ENCODE measurements at regions not wholly inside any gene's neighbourhood (a gene's known extent, or its start where the extent isn't known, plus 50 kb on each side); places are given as distances from the start of the nearest gene placed in this dataset.

GRCh38 chr2:6412533-6413091 lies 453.1 kb downstream of the CMPK2 start:
- DNase-seq (ENCODE audit: low read depth in 2 of 2), result no peak

GRCh38 chr2:6417050-6417449 lies 448.7 kb downstream of the CMPK2 start:
- DNase-seq (ENCODE audit: low read depth in 2 of 2), result no peak

GRCh38 chr2:6418291-6418690 lies 447.4 kb downstream of the CMPK2 start:
- DNase-seq (ENCODE audit: low read depth in 2 of 2), result no peak

GRCh38 chr2:6421138-6421730 lies 444.5 kb downstream of the CMPK2 start:
- DNase-seq (ENCODE audit: low read depth in 2 of 2), result no peak

- no peak for DNase-seq (ENCODE audit: low read depth in 2 of 2)
Observed at GRCh38 chr2:6421888-6422287, 443.8 kb downstream of the CMPK2 start.

- no peak for DNase-seq (ENCODE audit: low read depth in 2 of 2)
Observed at GRCh38 chr2:6423157-6423556, 442.6 kb downstream of the CMPK2 start.

- DNase-seq (ENCODE audit: low read depth in 2 of 2), result no peak
Observed at GRCh38 chr2:6423944-6424343, 441.8 kb downstream of the CMPK2 start.

- DNase-seq (ENCODE audit: low read depth in 2 of 2), result no peak
Observed at GRCh38 chr2:6425032-6425431, 440.7 kb downstream of the CMPK2 start.

- DNase-seq (ENCODE audit: low read depth in 2 of 2), result no peak
Observed at GRCh38 chr2:6429210-6429986, 436.3 kb downstream of the CMPK2 start.

GRCh38 chr2:6434438-6434837 lies 431.3 kb downstream of the CMPK2 start:
- no peak for DNase-seq (ENCODE audit: low read depth in 2 of 2)

GRCh38 chr2:6441800-6442199 lies 423.9 kb downstream of the CMPK2 start:
- DNase-seq (ENCODE audit: low read depth in 2 of 2), result no peak

GRCh38 chr2:6442252-6442985 lies 423.3 kb downstream of the CMPK2 start:
- DNase-seq (ENCODE audit: low read depth in 2 of 2), result no peak

- DNase-seq (ENCODE audit: low read depth in 2 of 2), result no peak
Observed at GRCh38 chr2:6443061-6443823, 422.5 kb downstream of the CMPK2 start.

GRCh38 chr2:6444514-6444913 lies 421.2 kb downstream of the CMPK2 start:
- DNase-seq (ENCODE audit: low read depth in 2 of 2), result no peak

GRCh38 chr2:6445156-6445555 lies 420.6 kb downstream of the CMPK2 start:
- DNase-seq (ENCODE audit: low read depth in 2 of 2), result no peak

GRCh38 chr2:6446938-6447608 lies 418.6 kb downstream of the CMPK2 start:
- DNase-seq (ENCODE audit: low read depth in 2 of 2), result no peak

GRCh38 chr2:6448893-6449292 lies 416.8 kb downstream of the CMPK2 start:
- no peak for DNase-seq (ENCODE audit: low read depth in 2 of 2)

GRCh38 chr2:6449343-6449742 lies 416.4 kb downstream of the CMPK2 start:
- DNase-seq (ENCODE audit: low read depth in 2 of 2), result no peak

GRCh38 chr2:6452702-6453481 lies 412.8 kb downstream of the CMPK2 start:
- DNase-seq (ENCODE audit: low read depth in 2 of 2), result no peak

- no peak for DNase-seq (ENCODE audit: low read depth in 2 of 2)
Observed at GRCh38 chr2:6454286-6454990, 411.3 kb downstream of the CMPK2 start.

All from stimulated activated CD8-positive, alpha-beta memory T cell treated with anti-CD3 and anti-CD28 coated beads, Interleukin-2, amount 100 ng/mL, for 48 hours (primary cell).